Muscle of leg (tissue), 3 donors: ENCODE measurements at regions not wholly inside any gene's neighbourhood (a gene's known extent, or its start where the extent isn't known, plus 50 kb on each side); places are given as distances from the start of the nearest gene placed in this dataset.

Experiments
- DNase-seq: peaks from one replicate; pipeline ENCODE4 v3.0.0; 2013
- H3K27ac ChIP-seq: one replicate; pipeline ENCODE4 v1.5.1; 2013; ENCODE audit warnings: mild to moderate bottlenecking, low read length, control low read depth
- H3K27me3 ChIP-seq: one replicate; pipeline ENCODE4 v1.6.1; 2013; ENCODE audit warnings: low read length; ENCODE audit not compliant: control insufficient read depth, insufficient read depth
- H3K36me3 ChIP-seq: one replicate; pipeline ENCODE4 v1.6.1; 2013; ENCODE audit warnings: low read length; ENCODE audit not compliant: control insufficient read depth, insufficient read depth
- H3K4me1 ChIP-seq: one replicate; pipeline ENCODE4 v1.6.1; 2013; ENCODE audit warnings: low read length; ENCODE audit not compliant: control insufficient read depth, insufficient read depth
- H3K4me3 ChIP-seq: one replicate; pipeline ENCODE4 v1.5.1; 2013; ENCODE audit warnings: low read length, control low read depth
- H3K9me3 ChIP-seq: replicated peaks from 2 replicates; pipeline ENCODE4 v1.6.1; 2013; ENCODE audit warnings: low read depth, low read length; ENCODE audit not compliant: control insufficient read depth
- WGBS: methylation state at CpG from one replicate; pipeline ENCODE4 v1.1.5; 2013; ENCODE audit warnings: missing lambda C conversion rate; ENCODE audit not compliant: insufficient coverage; 5-methylcytosine and 5-hydroxymethylcytosine counted together

- WGBS = 93% methylated on average over 5 of the region's 5 CpGs
- peaks cover 15% of the 10 kb centered on the region for H3K9me3 ChIP-seq
- H3K36me3 ChIP-seq = no peaks in the 10 kb centered on the region
- H3K4me3 ChIP-seq = no peak overlapping the region
- DNase-seq = no peak
- no peaks in the 10 kb centered on the region for H3K4me1 ChIP-seq
- no peak overlapping the region for H3K27ac ChIP-seq
- no peaks in the 10 kb centered on the region for H3K27me3 ChIP-seq
Measured at GRCh38 chr2:238548902-238549462, 122.3 kb downstream of the ASB1 start.

DNA sequence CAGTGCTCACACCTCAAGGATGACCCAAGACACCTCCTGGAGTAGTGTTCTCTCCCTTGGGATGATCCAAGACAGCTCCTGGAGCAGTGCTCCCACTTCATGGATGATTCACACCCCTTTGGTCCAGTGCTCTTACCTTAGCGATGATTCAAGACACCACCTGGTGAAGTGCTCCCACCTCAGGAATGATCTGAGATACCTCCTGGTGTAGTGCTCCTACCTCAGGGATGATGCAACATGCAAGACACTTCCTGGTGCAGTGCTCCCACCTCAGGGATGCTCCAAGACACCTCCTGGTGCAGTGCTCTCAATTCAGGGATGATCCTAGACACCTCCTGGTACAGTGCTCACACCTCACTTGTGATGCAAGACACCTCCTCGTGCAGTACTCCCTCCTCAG, 123.1 kb downstream of the ASB1 start:
- no peak overlapping the region for H3K27ac ChIP-seq
- peaks cover 2% of the 10 kb centered on the region for H3K27me3 ChIP-seq
- H3K36me3 ChIP-seq = no peaks in the 10 kb centered on the region
- no peaks in the 10 kb centered on the region for H3K4me1 ChIP-seq
- no peak for DNase-seq
- 89% methylated on average over 2 of the region's 2 CpGs for WGBS
- H3K9me3 ChIP-seq = peaks cover 15% of the 10 kb centered on the region
- H3K4me3 ChIP-seq = no peak overlapping the region

DNA sequence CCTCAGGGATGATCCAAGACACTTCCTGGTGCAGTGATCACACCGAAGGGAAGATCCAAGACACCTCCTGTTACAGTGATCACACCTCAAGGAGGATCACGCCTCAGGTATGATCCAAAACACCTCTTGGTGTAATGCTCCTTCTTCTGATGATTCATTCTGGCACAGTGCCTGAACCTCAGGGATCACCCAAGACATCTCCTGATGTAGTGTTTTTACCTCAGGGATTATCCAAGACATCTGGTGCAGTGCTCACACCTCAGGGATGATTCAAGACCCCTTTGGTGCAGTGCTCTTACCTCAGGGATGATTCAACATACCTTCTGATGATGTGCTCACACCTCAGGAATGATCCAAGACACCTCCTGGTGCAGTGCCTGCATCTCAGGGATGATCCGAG, 124.4 kb downstream of the ASB1 start:
- Histone ChIP-seq H3K27ac (no peak overlapping the region), H3K27me3 (peaks cover 2% of the 10 kb centered on the region), H3K36me3 (no peaks in the 10 kb centered on the region), H3K4me3 (no peak overlapping the region), H3K4me1 (no peaks in the 10 kb centered on the region), H3K9me3 (peaks cover 13% of the 10 kb centered on the region)
- no peak for DNase-seq
- 89% methylated on average over 3 of the region's 3 CpGs for WGBS

GRCh38 chr2:238552226-238552625, 125.5 kb downstream of the ASB1 start:
- no peak for DNase-seq
- Histone ChIP-seq H3K27me3 (peaks cover 2% of the 10 kb centered on the region), H3K27ac (no peak overlapping the region), H3K4me1 (no peaks in the 10 kb centered on the region), H3K9me3 (peaks cover 10% of the 10 kb centered on the region), H3K4me3 (no peak overlapping the region), H3K36me3 (no peaks in the 10 kb centered on the region)
- WGBS = no CpG with 5 or more reads among the region's 5 CpGs

- Histone ChIP-seq H3K4me3 (no peak overlapping the region), H3K9me3 (peaks cover 5% of the 10 kb centered on the region), H3K36me3 (no peaks in the 10 kb centered on the region), H3K4me1 (no peaks in the 10 kb centered on the region), H3K27ac (no peak overlapping the region), H3K27me3 (peaks cover 2% of the 10 kb centered on the region)
- no CpG with 5 or more reads among the region's 4 CpGs for WGBS
- DNase-seq = no peak
Measured at GRCh38 chr2:238553159-238553558, 126.4 kb downstream of the ASB1 start.

DNA sequence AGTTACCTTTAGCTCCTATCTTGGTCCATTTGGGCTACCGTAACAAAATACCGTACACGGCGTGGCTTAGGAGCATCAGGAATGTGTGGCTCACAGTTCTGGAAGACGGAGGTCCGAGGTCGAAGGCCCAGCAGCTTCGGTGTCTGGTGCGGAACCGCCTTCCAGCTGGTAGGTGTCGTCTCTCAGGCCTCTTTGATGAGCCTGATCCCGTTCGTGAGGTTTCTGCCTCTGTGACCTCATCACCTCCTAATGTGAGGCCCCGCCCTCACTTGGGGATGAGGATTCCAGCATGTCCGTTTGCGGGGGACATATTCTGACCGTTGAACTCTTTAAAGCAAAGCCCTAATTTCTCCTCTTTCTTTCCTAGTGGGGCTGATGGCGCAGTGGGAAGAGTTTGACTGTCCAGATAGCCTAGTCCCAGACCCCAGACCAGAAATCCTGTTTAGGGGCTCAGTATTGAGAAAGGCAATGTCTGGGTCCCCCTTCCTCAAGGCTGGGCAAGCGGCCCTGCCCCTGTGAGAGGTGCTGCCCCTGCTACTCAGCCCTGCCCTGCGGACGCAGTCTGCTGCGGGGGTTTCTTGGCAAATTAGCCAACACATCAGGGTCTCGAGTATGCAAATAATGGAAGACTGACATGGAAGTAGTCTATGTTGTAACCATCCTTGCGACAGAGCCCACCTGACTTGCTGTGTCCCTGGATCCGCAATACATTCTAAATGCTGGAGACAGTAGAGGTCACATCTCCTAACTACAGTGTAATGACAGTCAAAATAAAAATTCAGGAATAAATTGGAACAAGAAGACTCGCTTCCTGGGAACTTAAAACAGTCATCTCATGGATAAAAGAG, 128.0 kb downstream of the ASB1 start:
- Histone ChIP-seq H3K9me3 (peaks cover 5% of the 10 kb centered on the region), H3K4me1 (no peaks in the 10 kb centered on the region), H3K4me3 (no peak overlapping the region), H3K27me3 (peaks cover 2% of the 10 kb centered on the region), H3K27ac (no peak overlapping the region), H3K36me3 (no peaks in the 10 kb centered on the region)
- 64% methylated on average over 18 of the region's 26 CpGs for WGBS
- no peak for DNase-seq

DNA sequence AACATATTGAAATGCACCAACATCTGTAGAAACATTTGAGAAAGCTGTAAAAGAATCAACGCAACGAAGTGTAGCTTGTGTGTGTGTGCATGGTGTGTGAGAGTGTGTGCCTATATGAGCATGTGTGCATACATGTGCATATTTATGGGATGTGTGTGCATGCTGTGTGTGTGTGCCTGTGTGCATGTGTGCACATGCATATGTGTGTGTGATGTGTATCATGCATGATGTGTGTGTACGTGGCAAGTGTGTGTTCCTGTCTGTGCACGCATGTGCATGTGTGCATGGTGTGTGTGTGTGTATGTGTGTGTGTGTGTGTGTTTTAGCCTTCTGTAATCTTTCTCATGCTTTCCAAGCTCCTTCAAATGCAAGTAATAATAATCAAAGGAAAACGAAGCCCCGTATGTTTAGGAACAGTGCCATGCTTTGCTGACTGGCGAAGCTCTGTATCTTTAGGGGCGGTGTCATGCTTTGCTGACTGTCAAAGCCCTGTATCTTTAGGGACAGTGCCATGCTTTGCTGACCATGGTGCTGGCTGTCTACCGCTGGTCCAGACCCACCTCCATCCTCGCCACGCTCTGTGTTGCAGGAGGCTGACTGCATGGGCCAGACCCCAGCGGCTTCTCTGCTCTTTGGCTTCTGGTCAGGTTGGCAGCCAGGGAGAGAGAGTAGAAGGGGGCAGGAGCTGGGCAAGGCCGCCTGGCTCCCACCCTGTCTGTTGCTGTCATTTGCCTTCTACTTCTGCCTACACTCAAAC, 129.2 kb downstream of the ASB1 start:
- peaks cover 3% of the 10 kb centered on the region for H3K9me3 ChIP-seq
- no peaks in the 10 kb centered on the region for H3K36me3 ChIP-seq
- peaks cover 4% of the 10 kb centered on the region for H3K27me3 ChIP-seq
- DNase-seq = no peak
- H3K27ac ChIP-seq = no peak overlapping the region
- H3K4me1 ChIP-seq = no peaks in the 10 kb centered on the region
- H3K4me3 ChIP-seq = no peak overlapping the region
- 88% methylated on average over 10 of the region's 13 CpGs for WGBS

GRCh38 chr2:238557431-238557830, 130.7 kb downstream of the ASB1 start:
- Histone ChIP-seq H3K9me3 (peaks cover 2% of the 10 kb centered on the region), H3K4me1 (no peaks in the 10 kb centered on the region), H3K27ac (no peak overlapping the region), H3K27me3 (peaks cover 7% of the 10 kb centered on the region), H3K4me3 (no peak overlapping the region), H3K36me3 (no peaks in the 10 kb centered on the region)
- 88% methylated on average over 4 of the region's 5 CpGs for WGBS
- DNase-seq = no peak

GRCh38 chr2:238557936-238558335, 131.2 kb downstream of the ASB1 start:
- no peaks in the 10 kb centered on the region for H3K36me3 ChIP-seq
- DNase-seq = no peak
- H3K4me3 ChIP-seq = no peak overlapping the region
- no peaks in the 10 kb centered on the region for H3K9me3 ChIP-seq
- peaks cover 9% of the 10 kb centered on the region for H3K27me3 ChIP-seq
- H3K27ac ChIP-seq = no peak overlapping the region
- H3K4me1 ChIP-seq = no peaks in the 10 kb centered on the region
- WGBS = 70% methylated on average over 9 of the region's 11 CpGs

DNA sequence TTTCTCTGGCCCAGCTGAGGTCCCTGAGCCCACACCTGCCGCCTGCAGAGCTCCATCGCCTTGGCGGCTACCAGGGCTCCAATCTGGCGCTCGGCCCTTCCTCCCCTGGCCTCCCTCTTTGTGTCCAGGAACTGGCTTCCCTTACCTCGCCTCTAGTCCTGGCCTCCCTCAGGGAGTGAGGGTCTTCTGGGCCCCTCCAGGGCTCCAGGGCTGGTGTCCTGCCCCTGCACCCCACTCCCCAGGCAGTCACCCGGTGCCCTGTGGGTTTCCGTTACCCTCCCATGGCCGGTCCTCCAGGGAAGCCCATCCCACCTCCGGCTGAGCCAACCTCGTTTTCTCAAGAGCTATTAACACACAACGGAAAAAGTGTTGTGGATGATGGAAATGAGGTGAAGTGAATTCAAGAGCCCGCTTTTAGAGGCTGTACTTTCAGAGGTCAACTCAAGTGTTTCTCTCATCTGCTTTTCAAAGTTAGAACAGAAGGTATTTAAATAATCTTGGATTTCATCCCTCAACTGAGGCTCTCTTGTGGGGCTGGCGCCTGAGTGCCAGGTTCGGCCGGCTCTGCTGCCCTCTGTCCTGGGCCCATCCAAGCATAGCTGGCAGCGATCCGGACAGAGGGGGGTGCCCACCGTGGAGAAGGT, 131.9 kb downstream of the ASB1 start:
- peaks cover 13% of the 10 kb centered on the region for H3K27me3 ChIP-seq
- 91% methylated on average over 6 of the region's 19 CpGs for WGBS
- peaks cover under 1% of the 10 kb centered on the region for H3K4me1 ChIP-seq
- no peaks in the 10 kb centered on the region for H3K36me3 ChIP-seq
- no peak overlapping the region for H3K27ac ChIP-seq
- DNase-seq = no peak
- no peak overlapping the region for H3K4me3 ChIP-seq
- H3K9me3 ChIP-seq = no peaks in the 10 kb centered on the region
